Gastroesophageal sphincter (tissue), 3 donors: ENCODE measurements at regions not wholly inside any gene's neighbourhood (a gene's known extent, or its start where the extent isn't known, plus 50 kb on each side); places are given as distances from the start of the nearest gene placed in this dataset.

Experiments used
- CTCF ChIP-seq, 4 experiments: fragments of 200-600 bp in 2 of 4; fragments of 450-650 bp in 2 of 4; sonication (generic) in 1 of 4; IDR thresholded peaks; one replicate each; pipeline ENCODE4 v1.5.1; 2017 to 2019; ENCODE audit warnings: antibody characterized with exemption in 4 of 4, mild to moderate bottlenecking in 2 of 4, moderate library complexity in 2 of 4
- POLR2A ChIP-seq, 2 donors: fragments of 450-650 bp; IDR thresholded peaks; one replicate each; pipeline ENCODE4 v1.6.1; 2017; ENCODE audit warnings: antibody characterized with exemption in 2 of 2, mild to moderate bottlenecking in 2 of 2, moderate library complexity in 1 of 2

- TF ChIP-seq CTCF (IDR thresholded peaks at IDR 0.05) (no peak), POLR2A (IDR thresholded peaks at IDR 0.05) (no peak)
Observed at GRCh38 chr22:27218012-27218920, 560.9 kb downstream of the MIAT start.
